ENCODE measurements at regions not wholly inside any gene's neighbourhood (a gene's known extent, or its start where the extent isn't known, plus 50 kb on each side); places are given as distances from the start of the nearest gene placed in this dataset.
"Not testable (repeated sequence)": the region's sequence is repeated elsewhere in the genome, so short reads cannot be mapped to it uniquely, and the experiment has no call there.

DNA sequence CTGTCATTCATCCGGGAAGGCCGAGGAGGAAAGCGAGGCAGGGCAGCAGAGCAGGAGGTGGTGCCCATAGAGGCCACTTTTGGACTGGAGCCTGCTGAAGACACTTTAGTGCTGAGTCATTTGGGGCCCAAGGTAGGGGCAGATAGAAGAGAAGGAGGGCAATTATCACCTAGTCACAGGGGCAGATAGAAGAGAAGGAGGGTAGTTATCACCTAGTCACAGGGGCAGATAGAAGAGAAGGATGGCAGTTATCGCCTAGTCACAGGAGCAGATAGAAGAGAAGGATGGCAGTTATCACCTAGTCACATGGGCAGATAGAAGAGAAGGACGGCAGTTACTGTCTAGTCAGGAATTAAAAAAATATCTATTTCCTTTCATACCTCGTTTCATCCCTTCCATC lies 1372.6 kb downstream of the FOXD4L5 start:
- DNase-seq = not testable (repeated sequence)

DNA sequence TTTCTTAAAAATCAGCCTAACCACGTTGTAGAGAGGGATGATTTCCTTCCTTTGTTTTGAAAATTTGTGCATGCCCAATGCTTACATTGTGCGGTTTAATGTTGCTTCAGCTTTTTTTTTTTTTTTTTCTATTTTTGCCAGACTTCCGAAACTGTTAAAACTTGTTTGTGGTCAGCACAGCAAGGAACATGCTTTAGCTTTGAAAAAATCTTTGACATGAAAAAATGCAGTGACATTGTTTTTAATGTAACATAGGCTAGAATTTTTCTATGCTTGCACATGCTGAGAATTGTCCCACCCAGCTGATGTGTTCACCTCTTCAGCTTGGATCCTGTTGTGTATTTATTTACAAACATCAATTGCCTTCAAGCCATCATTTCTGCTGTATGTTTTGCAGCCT lies 1375.9 kb downstream of the FOXD4L5 start:
- DNase-seq = not testable (repeated sequence)

DNA sequence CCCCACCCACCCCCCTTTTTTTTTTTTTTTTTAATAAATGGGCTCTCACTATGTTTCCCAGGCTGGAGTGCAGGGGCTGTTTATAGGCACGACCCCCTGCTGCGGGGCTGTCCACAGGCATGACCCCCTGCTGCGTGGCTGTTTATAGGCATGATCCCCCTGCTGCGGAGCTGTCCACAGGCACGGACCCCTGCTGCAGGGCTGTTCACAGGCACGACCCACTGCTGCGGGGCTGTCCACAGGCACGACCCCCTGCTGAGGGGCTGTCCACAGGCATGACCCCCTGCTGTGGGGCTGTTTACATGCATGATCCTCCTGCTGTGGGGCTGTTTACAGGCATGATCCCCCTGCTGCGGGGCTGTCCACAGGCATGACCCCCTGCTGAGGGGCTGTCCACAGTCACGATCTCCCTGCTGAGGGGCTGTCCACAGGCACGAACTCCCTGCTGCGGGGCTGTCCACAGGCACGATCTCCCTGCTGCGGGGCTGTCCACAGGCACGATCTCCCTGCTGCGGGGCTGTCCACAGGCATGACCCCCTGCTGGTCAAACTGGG lies 1385.3 kb downstream of the FOXD4L5 start:
- DNase-seq = not testable (repeated sequence)

DNA sequence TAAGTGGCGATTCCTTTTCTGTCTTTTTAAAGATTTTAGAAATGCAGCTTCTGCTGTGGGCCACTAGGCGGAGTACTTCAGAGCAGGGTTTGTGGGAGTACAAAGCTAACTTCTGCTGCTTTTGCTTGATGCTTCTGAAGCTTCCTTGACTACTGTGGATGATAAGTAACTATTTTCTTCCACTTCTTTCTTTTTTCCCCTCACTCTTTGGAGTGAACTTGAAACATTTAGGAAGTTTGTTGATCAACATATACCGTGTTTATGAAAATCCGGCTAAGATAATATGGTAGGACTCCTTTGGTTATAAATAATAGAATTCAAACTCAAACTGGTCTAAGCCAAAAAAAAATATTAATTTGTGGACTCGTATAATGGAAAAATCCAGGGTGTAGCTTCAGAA lies 1403.6 kb downstream of the FOXD4L5 start:
- not testable (repeated sequence) for DNase-seq

DNA sequence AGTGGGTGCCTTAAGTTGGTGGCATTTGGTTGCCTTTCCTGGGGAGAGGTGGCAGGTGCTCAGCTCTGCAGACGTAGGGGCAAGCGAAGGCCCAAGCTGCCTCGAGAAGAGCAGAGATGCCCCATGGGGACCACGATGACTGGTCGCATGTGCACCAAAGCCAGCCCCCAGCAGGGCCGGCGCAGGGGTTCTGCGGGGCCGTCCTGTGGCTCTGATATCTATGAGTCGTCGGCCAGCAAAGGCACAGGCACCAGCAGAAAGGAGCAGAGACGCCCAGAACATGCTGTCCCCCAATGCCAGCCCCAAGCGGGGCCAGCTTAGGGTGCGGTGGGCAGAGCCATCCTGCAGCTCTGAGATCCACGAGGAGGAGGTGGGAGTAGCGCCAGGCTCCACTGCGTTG lies 1408.6 kb downstream of the FOXD4L5 start:
- not testable (repeated sequence) for DNase-seq

DNA sequence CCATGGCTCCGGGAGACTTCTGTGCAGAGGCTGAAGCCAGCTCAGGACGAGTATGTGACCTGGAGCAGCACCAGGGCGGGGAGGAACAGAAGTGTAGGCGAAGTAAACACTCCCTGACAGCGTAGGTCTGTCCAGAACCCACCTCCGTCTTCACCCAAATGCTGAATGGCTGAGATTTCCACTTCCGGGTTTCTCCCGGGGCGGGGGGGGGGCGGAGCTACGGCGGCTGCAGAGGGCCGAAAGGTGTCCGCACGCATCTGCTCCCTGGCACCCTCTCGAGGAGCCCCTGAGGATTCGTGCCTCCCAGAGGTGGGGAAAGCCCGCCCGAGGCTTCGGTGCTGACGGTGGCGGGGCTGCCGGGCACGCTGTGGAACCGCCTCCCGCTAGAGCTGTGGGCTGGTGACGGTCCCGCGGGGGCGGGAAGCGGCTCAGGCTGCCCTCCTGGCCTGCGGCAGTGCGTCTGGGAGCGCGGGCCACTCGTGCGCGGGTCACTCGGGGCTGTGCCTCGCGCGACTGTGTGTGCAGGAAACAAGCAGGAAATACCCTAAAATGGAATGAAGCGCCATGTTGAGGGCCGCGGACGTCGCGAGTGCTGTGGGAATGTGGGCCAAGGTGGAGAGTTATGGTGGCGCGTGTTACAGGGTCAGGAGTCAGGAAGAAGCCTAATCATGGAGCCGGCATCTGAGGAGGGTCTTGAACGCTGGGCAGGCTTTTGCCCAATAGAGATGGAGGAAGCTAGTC lies 1425.4 kb downstream of the FOXD4L5 start:
- DNase-seq = peak in 3 of 5 donors; percentile 32 to 55 (median 42)

DNA sequence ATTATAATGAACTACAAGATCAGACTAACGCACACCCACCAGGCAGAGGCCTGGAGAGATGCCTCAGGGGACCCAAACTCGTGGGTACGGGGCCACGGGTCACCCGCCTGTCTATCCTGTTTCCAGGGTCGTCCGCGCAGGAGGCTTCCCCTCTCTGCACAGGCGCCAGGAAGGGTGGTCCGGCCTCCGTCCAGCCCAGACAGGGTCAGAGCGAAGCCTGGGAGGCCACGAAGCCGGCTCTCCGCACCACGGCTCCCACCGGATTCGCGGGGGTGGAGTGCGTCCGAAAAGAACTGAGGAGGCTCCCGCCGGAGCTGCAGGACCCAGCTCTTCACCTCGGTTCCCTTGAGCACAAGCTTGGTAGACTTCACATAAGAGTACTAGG lies 1425.9 kb downstream of the FOXD4L5 start:
- DNase-seq = not testable (repeated sequence)

DNA sequence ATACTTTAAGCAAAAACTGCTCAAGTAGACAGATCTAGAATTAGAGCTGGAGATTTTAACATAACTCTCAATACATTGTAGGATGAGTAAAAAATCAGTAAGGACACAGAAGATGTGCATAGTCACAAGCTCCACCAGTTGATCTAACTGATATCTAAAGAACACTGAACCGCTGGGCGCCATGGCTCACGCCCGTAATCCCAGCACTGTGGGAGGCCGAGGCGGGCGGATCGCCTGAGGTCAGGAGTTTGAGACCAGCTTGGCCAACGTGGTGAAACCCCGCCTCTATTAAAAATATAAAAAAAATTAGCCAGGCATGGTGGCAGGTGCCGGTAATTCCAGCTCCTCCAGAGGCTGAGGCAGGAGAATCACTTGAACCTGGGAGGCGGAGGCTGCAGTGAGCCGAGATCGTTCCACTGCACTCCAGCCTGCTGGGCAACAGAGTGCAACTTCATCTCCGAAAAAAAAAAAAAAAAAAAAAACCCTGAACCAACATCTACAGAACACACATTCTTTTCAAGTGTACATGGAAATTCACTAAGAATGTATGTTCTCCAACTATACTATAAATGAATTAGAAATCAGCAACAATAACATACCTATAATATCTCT lies 1431.8 kb downstream of the FOXD4L5 start:
- not testable (repeated sequence) for DNase-seq

DNA sequence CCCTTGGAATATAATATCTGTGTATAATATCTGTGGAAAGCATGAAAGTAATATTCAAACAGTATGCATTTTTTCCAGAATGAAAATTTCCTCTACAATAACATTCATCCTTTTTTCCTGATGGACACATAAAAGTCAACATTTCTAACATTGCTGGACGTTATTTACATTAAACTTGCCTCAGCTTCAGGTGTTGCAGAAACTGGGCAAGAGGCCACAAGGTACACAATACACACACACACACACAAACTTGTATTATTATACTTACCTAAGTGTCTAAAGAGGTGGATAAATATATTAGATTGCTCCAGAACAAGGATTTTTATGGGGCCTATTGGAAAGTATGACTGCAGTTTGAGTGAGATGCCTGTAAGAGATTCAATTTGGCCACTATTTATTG lies 1460.2 kb downstream of the FOXD4L5 start:
- DNase-seq = not testable (repeated sequence)

DNA sequence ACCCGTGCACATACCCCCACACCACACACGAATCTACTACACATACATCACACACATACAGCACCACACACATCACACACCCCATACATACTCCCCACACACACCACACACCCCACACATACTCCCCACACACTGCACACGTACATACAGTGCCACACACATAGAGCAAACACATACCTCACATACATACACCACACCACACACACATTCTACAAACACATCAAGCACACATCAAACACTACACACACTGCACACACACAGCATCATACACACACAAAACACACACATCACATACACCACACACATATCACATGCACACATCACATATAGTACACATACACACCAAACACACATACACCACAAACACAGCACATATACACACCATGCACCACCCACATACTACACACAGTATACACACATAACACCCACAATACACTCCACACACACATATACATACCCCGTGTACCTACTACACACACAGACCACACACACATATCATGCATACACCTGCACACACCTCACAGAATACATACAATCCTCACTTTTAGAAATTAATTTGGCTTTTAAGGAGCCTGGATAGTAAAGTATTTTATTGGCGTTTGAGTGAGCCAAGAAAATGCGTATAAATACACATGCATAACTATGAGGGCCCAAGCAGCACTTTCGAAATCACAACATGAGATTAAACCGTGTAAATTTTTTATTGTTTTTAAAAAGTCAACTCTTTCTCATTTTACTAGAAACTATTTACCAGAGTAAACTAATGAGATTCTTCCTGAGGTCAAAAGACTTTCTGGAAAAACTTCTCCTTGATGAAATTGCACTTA lies 1461.4 kb downstream of the FOXD4L5 start:
- DNase-seq = not testable (repeated sequence)

DNA sequence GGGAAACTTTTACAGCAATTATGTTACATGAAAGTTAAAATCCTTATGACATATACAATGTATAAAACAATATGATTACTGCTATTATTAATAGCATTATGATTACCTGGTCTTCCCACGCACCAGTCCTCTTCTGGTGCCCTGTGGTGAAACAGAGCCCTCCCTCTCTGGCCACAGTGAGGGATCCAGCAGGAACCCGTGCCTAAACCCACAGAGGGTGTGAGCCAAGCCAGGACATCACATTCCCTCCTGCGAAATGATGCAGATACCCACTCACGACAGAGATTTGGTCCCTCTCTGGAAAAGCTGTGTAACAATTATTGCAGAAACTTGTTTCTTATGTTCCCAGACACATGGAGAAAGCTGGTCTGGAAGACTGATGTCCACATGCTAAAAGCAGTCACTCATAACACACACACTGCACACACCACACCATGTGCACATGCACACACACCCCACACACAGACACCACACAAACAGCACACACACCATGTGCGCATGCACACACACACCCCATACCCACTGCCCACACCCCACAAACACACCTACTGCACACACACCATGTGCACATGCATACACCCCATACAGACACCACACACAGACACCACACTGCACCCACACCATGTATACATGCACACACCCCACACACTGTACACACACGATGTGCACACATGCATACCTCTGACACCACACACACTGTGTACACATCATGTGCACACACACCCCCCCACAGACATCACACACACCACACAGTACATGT lies 1462.2 kb downstream of the FOXD4L5 start:
- DNase-seq = not testable (repeated sequence)

DNA sequence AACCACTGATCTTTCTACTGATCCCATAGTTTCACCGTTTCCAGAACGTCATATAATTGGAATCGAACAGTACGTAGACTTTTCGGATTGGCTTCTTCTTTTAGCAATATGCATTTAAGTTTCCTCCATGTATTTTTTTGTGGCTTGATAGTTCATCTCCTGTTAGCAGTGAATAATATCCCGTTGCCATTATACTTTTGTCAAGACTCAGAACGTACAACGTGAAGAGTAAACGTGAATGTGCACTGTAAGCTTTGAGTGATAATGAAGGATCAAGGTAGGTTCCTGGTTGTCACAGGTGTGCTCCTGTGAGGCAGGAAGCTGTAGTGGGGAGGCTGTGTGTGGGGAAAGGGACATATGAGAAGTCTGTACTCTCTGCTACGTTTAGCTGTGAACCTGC lies 1463.7 kb downstream of the FOXD4L5 start:
- not testable (repeated sequence) for DNase-seq

DNA sequence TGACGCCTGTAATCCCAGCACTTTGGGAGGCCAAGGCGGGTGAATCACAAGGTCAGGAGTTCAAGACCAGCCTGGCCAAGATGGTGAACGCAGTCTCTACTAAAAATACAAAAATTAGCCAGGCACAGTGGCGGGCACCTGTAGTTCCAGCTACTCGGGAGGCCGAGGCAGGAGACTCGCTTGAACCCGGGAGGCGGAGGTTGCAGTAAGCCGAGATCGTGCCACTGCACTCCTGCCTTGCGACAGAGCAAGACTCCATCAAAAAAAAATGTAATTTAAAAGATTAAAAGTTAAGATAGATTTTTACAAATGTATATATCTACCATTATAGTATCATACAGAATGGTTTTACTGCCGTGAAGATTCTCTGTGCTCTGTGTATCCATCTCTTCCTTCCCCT lies 1464.1 kb downstream of the FOXD4L5 start:
- DNase-seq = not testable (repeated sequence)

DNA sequence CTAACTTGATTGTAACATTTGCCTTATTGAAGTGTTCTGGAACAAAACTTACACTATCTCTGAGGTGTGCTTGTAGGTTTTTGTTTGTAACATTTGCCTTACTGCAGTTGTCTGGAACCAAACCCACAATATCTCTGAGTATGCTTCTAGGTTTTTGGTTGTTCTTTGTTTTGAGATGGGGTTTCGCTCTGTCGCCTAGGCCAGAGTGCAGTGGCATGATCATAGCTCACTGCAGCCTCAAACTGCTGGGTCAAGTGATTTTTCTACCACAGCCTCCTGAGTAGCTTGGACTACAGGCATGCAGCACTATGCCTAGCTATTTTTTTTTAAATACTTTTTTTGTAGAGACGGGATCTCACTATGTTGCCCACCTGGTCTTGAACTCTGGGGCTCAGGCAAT lies 1464.6 kb downstream of the FOXD4L5 start:
- not testable (repeated sequence) for DNase-seq

DNA sequence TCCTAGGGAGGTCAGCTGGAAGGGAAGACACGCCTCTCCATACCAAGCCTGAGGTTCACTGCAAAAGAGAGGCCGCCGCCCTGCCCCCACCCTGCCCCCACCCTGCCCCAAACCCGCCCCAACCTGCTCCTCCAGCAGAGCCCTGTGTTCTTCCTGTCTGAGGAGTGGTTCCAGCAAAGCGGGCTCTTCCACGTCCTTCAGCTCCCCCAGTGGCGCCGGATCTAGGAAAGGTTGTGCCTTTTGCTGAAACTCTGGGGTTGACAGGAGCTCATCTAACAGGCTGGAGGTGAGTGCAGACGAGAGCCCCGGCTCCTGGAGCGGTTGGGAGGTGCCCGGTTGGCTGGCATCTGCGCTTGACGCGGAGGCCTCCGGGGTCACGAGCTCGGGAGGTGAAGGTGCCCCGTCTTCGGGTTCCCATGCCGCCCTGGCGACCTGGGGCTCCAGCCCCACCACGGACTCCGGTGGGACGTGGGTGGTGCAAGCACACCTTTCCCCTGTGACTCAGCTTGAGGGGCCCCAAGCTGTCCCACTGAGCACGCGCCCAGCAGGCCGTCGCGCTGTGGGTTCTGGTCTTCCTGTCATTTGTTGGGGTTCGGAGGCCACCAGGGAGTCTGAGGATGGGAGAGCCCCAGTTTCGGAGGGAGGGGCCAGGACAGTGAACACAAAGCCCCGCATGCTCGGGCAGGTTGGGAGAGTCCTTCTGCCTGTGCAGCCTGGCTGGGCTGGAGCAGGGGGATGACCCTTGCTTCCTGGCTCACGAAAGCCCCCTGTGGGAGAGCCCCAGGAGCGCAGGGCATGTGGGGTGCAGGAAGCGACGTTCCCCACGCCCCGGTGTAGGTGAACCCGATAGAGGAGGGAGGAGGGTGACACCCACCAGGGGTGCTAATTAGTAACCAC lies 1467.1 kb downstream of the FOXD4L5 start:
- peak; percentile 32 to 76 (median 42) for DNase-seq

DNA sequence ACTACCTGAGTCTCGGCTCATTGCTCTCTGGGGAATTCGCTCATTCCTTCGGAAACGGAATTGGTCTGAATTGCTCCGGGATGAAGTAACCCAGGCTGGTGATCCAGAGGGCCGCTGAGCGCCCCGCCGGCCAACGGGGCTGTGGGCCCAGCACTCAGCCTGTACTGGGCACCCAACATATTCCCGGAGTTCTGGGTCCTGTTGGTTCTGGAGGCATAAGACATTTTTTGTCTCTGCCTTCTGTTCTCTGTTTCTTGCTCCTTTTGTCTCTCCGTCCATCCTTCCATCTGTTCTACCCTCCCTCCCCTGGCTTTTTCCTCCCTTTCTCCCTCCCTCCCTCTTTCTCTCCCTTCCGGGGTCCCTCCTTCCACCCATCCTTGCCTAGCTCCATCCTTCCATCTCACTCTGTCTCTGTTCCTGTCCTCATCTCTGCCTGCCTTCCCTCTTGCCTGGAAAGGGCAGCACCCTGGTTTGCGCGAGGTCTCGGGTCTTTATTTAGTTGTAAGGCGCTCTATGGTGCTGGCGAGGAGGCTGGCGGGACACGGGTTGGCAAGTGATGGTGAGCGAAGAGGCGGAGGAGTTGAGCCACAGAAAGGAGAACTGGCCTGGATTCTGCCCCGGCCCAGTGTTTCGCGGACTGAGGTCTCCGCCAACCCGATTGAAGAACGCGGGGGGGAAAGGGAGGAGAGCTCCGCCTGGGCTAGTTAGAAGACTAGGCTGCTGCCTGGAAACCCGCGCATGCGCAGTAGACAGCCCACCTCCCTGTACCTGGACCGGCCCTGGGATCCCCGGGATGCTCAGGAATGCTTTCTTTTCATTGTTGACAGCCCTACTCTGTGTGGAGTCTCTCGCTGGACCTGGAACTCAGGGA lies 1468.0 kb downstream of the FOXD4L5 start:
- peak; percentile 32 to 80 (median 62) for DNase-seq

DNA sequence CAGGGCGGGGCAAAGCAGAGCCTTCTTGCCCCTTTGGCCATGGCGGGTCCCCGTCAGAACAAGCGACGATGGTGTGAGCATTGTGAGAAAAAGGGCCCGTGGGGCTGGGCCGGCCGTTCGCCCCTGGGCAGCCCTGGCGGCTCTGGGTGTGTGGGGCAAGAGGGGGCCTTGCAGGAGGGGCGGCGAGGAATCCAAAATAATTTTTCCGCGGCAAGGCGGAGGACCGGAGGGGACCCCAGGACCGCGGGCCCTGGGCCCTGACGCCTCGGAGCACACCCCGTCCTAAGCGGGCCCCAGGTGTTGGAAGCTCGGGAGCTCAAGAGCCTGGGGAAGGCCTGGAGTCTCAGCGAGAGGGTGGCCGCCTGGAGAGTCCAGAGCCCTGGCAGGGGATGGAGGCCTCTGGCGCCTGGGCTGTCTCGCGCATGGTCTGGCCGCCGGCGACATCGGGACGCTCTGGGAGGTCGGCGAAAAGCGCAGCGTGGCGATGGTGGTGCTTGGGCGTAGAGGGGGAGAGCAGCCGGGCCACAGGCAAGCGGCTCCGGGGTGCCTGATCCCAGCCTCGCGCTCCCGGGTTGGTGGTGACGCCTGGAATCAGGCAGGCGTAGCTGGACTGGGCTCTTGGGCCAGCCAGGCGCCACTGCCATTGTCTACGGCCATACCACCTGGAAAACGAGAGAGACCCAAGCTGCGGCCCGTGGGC lies 1469.9 kb downstream of the FOXD4L5 start:
- not testable (repeated sequence) for DNase-seq

DNA sequence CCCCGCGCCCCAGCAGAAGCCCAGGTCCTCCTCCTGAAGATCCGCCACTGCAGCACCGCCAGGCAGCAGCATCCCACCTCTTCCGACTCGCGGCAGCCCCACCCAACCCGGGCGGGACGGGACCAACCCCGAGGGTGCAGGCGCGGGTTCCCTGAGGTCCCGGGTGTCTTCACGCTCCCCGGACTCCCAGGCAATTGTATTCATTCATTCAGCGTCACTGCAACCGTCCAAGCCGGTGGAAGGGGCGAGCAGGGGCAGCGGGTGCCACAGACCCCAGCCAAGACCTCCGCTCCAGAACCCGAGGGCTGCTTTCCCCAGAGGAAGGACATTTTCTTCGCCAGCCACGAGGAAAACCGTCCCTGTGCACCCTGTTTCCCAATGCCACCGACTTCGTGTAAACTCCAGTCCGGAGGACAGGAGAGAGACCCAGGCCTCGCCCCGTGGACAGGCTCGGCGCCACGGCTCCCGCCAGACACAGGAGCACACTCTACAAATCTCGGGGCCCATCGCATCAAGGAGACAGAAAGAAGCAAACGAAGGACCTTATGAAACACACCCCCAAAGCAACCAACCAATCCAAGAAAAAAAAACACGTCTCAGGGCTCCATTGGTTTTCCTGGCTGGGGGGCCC lies 1471.5 kb downstream of the FOXD4L5 start:
- DNase-seq = not testable (repeated sequence)

DNA sequence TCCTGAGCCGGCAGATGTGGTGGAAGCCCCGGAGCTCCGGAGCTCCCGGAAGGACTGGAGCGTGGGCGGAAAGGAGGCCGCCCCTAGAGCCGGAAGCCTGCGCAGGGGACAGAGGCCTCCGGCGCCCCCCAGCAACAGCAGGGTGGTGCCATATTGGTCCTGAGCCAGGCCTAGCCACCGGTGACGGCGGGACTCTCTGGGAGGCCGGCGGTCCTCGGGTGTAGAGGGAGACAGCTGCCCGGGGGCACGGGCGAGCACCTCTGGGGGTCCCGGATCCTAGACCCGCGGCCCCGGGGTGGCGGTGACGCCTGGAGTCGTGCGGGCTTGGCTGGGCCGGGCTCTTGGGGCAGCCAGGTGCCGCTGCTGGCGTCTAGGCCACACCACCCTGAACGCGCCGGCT lies 1472.2 kb downstream of the FOXD4L5 start:
- DNase-seq = not testable (repeated sequence)

Data from T-helper 1 cell (primary cell).